Astrocyte of the hippocampus (primary cell): ENCODE measurements at regions not wholly inside any gene's neighbourhood (a gene's known extent, or its start where the extent isn't known, plus 50 kb on each side); places are given as distances from the start of the nearest gene placed in this dataset.
"Not testable (repeated sequence)": the region's sequence is repeated elsewhere in the genome, so short reads cannot be mapped to it uniquely, and the experiment has no call there.

Experiments
- DNase-seq: peaks from one replicate; pipeline ENCODE4 v3.0.0; 2011; ENCODE audit warnings: low read depth, low spot score

GRCh38 chr9:109597496-109597895, 99.4 kb upstream of the PTPN3 start:
- DNase-seq = no peak

GRCh38 chr9:109599131-109599530, 101.0 kb upstream of the PTPN3 start:
- no peak for DNase-seq

- DNase-seq = no peak
Observed at GRCh38 chr9:109599711-109600110, 101.6 kb upstream of the PTPN3 start.

GRCh38 chr9:109600142-109600541, 102.0 kb upstream of the PTPN3 start:
- DNase-seq = peak; percentile 97

- DNase-seq = no peak
Observed at GRCh38 chr9:109601181-109601580, 103.1 kb upstream of the PTPN3 start.

- DNase-seq = peak; percentile 51
Observed at GRCh38 chr9:109602987-109603386, 104.9 kb upstream of the PTPN3 start.

GRCh38 chr9:109604131-109604530, 106.0 kb upstream of the PTPN3 start:
- DNase-seq = no peak

- no peak for DNase-seq
Observed at GRCh38 chr9:109604781-109605180, 106.7 kb upstream of the PTPN3 start.

- DNase-seq = no peak
Observed at GRCh38 chr9:109609060-109609459, 111.0 kb upstream of the PTPN3 start.

GRCh38 chr9:109616571-109617120, 118.5 kb upstream of the PTPN3 start:
- DNase-seq = no peak

GRCh38 chr9:109619310-109619709, 121.2 kb upstream of the PTPN3 start:
- DNase-seq = no peak

- no peak for DNase-seq
Observed at GRCh38 chr9:109624143-109624542, 126.0 kb upstream of the PTPN3 start.

- DNase-seq = no peak
Observed at GRCh38 chr9:109624896-109625295, 126.8 kb upstream of the PTPN3 start.

GRCh38 chr9:109627042-109627441, 128.9 kb upstream of the PTPN3 start:
- no peak for DNase-seq

- no peak for DNase-seq
Observed at GRCh38 chr9:109629615-109630014, 131.5 kb upstream of the PTPN3 start.

GRCh38 chr9:109632817-109633216, 134.7 kb upstream of the PTPN3 start:
- no peak for DNase-seq

- DNase-seq = peak; percentile 52
Observed at GRCh38 chr9:109639674-109640579, 140.1 kb upstream of the PALM2AKAP2 start.

- DNase-seq = peak; percentile 70
Observed at GRCh38 chr9:109640580-109641371, 139.2 kb upstream of the PALM2AKAP2 start.

GRCh38 chr9:109641372-109641659, 138.7 kb upstream of the PALM2AKAP2 start:
- no peak for DNase-seq

- no peak for DNase-seq
Observed at GRCh38 chr9:109652112-109652511, 127.9 kb upstream of the PALM2AKAP2 start.

- peak; percentile 60 for DNase-seq
Observed at GRCh38 chr9:109652971-109653370, 127.0 kb upstream of the PALM2AKAP2 start.

GRCh38 chr9:109653470-109653869, 126.5 kb upstream of the PALM2AKAP2 start:
- DNase-seq = no peak

GRCh38 chr9:109663978-109664377, 116.0 kb upstream of the PALM2AKAP2 start:
- DNase-seq = not testable (repeated sequence)
